ENCODE measurements at regions not wholly inside any gene's neighbourhood (a gene's known extent, or its start where the extent isn't known, plus 50 kb on each side); places are given as distances from the start of the nearest gene placed in this dataset.

DNA sequence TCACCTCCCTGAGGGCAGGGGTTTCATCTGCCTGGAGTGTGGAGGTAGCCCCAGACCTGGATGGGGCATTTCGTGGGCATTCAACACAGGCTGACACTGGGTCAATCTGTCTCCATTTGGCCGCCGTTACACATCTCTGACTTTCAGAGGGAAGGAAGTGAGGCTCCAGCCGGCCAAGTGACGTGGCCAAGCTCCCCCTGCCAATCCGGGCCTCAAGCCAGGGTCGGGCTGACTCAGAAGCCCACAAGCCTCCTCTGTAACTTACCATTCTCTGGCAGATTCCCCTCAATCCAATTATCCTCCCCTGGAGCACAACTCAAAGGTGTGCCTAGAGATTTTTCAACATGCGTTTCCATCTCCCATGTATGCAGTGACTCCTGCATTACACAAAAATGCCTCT, 227.6 kb downstream of the KLF13 start:
- DNase-seq (ENCODE audit: low read depth in 2 of 2): no peak

DNA sequence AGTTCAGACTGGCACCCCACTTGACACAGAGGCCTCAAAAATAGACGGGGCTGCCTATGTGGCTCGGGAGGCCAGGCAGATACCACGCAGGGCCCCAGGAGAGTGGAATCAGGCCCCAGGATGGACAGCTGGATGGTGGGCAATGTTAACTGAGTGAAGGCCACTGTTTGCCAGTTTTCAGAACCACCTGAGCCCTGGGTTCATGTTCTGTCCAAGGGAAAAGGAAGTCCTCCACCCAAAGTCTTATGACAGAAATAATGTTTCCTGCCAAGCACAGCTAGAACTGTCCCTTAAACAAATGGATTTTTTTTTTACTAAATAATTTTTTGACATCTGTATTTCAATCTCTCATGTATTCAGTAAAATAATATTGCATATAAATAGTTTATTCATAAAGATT, 228.4 kb downstream of the KLF13 start:
- no peak for DNase-seq (ENCODE audit: low read depth in 2 of 2)

DNA sequence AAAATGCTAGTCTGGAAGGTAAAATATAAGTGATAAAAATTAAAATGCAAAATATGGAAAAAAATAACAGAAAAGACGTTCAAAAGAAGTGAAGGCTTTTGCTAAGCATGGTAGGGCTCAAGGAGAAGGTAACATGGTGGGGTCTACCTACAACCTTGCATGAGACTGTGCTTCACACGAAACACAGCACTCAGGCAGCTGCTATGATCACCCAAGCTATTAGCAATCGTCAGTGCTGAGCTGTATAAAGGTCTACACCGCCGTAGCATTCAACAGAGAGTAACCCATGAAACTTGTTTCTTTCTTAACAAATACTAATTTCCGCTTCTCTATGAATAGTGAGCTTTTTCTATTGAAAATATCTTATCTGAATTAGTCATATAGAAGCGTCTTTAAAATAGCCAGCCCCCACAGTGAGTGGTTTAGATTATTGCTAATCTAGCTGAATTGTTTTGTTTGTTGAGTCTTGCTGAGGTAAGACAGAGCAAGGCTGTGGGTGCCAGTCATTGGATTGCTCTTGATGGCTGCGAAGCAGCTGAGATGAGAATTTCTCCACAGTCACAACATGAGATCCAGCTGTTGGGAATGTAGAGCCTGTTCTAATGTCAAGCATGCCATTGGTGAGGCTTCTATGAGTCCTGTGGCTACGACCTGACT, 230.0 kb downstream of the KLF13 start:
- DNase-seq (ENCODE audit: low read depth in 2 of 2): no peak

DNA sequence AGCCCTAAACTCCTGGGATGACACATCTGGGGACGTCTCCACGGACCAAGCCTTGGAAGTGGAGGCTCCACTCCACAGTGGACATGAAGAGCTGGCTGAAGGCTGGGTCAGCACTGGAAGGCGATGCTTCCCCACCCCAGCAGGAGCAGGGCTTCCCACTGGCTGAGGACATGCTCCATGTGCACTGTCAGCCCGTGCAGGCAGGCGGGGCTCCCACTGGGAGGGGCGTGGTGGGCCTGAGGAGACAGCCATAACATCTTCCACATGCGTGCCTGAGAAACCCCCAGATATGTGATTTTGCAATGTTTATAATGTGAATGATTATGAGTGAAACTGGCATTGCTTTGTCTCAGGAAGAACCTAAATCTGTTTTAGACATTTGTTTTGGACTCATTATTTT, 231.3 kb downstream of the KLF13 start:
- no peak for DNase-seq (ENCODE audit: low read depth in 2 of 2)

DNA sequence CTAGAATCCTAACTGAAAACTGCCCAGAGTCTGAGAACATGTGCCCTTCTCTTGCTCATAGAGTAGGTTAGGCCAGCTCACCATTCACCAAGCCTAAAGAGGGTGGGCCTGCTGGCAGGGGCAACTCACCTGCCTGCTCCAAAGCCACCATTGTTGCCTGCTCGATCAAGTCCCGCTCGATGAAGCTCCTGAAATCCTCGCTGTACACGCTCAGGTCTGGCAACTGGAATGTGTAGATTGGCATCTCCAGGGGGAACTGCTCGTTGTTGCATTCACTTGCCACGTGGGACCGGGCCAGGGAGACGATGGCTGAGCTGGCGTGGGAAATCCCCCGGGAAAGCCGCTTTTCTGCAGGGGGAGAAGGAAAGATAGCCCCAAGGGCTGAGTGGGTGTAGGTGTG, 232.2 kb downstream of the KLF13 start:
- DNase-seq (ENCODE audit: low read depth in 2 of 2): no peak

DNA sequence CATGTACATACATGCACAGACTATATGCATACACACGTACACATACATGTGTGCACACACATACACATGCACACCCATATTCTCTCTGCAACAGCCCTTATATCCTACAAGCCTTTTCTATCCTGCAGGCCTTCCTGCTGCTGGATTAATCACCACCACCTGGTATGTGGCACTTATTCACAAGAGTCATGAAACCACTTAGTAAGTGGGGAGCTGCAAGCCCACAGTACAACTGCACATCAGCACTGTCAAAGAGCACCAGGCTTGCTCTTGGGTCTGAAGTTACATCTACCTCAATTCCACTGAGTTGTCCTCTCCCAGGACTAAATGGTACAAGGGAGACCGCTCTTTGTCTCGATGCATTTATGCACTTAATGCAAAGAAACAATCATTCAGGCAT, 233.2 kb downstream of the KLF13 start:
- no peak for DNase-seq (ENCODE audit: low read depth in 2 of 2)

DNA sequence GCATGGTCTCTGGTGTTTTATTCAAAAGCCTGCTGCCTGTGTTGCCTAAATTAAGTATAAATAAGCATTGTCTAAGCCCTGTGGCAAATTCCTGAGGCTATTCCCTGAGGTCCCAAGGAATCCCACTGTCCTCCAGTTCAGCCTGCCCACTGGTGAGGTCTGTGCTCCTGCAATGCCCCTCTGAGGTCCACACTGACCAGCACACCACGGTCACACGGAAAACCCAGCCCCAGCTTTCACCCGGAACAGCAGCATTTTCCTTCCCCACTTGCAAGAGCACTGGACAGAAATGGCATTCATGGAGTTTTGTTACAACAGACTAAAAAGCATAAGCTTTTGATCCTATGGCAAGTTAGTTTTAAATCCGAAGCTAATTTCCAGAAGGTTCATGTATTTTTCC, 234.0 kb downstream of the KLF13 start:
- no peak for DNase-seq (ENCODE audit: low read depth in 2 of 2)

DNA sequence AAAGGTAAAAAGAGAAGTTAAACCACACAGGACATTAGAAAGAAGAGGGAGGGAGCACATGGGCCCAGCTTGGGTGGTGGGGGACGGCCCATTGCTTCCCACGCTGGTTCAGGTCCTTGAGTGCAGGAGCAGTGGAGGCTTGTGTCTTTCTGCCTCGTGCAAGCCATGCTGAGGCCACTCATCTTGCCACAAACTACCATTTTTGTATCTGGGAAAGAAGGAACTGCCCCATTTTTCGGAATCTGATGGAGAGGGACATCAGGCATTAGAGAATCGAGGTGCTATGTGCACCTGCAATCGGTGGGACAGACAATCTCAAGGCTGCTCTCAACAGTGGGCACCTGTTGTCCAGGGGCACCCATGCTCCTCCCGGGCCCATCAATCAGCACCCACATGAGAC, 234.5 kb downstream of the KLF13 start:
- no peak for DNase-seq (ENCODE audit: low read depth in 2 of 2)

DNA sequence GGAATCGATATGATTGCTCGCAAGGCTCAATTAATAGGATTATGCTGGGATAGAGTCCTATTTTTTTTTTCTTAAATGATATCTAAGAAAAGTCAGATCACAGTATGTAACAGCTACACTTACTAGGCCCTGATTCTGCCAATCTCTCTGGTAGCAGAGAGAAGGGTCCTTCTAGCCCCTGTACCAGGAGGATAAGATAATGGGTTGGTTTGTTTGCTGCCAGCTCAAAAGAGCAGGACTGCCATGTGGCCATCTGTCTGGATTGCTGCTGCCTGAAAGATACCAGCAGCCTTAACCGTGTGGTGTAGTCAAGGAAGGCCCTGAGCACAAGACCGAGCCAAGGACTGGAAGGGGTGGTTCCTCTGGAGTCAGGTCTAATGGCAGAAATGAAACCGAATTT, 236.4 kb downstream of the KLF13 start:
- DNase-seq (ENCODE audit: low read depth in 2 of 2): no peak

DNA sequence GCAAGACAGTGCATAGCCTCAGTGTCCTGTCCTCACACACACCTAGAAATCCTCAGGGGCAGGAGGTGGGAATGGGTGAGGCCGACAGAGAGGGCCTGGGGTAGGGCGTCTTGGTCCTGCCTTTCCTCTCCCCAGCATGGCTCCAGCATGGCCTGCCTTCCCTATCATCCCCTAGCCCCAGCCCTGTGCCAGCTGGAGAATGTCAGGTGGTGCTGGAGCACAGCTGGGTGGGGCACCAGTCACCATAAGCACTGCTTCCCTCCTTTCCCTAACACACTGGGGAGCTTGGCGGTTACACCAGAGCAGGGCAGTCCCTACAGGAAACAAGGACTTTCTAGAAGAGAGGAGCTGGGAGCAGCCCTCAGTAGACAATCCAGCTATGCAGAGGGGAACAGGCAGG, 236.8 kb downstream of the KLF13 start:
- DNase-seq (ENCODE audit: low read depth in 2 of 2): no peak

DNA sequence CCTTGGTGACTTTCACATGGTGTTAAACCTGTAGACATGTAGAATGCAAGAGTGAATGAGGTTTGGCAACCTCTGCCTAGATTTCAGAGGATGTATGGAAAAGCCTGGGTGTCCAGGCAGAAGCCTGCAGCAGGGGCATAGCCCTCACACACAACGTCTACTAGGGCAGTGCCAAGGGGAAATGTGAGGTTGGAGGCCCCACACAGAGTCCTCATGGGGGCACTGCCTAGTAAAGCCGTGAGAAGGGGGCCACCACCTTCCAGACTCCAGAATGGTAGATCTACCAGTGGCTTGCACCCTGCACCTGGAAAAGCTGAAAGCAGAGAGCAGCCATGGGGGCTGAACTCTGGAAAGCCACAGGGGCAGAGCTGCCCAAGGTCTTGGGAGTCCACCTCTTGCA, 241.2 kb downstream of the KLF13 start:
- no peak for DNase-seq (ENCODE audit: low read depth in 2 of 2)

DNA sequence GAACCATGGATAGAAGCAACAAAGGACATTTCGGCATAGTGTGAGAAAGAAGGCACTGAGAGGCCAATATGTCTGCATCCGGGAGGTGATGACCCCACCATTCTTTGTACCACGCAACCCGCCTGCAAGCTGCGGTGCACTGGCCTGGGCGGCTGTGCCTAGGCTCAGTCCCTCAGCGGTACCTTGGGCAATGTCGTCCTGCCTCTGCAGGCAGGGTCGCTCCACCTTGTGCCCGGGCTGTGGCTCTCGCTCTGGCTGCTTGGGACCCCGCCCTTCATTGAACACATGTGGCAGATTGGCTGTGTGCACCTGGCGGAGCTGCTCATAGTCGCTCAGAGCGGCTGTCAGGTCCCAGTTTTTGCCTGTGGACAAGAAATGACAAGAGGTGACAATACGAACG, 243.2 kb downstream of the KLF13 start:
- DNase-seq (ENCODE audit: low read depth in 2 of 2): no peak

DNA sequence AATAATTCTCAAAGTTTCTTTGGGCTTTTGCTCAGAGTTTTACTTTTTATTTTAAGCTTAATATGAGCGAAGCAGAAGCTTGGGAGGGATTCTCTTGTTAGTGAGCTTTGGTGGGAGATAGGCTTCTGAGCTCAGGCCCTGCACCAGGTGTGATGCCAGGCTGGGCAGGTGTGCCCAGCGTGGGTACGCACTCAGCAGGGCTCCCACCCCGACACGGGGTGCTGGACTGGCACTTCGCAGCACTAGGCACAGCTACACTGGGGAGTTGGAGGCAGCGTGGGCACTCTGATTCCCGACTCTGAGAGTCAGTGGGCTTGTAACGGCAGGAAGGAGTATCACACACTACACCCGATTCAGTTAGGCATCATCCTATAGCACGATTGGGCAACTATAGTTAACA, 244.0 kb downstream of the KLF13 start:
- no peak for DNase-seq (ENCODE audit: low read depth in 2 of 2)

DNA sequence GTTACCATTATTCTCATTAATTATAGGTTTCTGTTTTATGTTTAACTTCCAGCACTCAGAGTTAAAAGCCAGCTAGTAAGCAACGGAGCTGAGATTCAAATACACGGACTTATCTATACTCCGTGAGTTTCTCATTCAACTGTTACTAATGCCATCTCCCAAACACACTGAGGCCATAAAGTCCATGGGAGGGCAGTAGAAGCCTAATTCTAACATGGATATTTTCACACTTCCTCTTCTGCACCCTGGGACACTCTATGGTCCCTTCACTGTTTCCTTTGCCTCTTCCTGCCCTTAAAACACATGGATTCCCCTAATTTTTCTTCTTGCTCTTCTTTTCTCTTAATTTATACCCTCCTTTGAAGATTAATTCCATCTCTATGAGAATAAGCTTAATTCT, 245.0 kb downstream of the KLF13 start:
- DNase-seq (ENCODE audit: low read depth in 2 of 2): no peak

DNA sequence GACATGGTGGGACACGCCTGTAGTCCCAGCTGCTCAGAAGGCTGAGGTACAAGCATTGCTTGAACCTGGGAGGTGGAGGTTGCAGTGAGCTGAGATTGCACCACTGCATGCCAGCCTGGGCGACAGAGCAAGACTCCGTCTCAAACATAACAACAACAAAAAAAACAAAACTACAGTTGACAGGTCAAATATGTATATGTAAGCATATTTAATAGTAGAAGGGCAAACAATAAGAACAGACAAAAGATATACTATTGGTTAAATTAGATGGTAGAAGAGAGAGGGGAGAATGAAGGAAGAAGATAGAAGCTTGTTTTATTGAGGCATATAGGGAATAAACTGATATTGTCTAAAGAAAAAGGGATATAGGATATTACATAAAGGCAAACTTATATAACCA, 247.1 kb downstream of the KLF13 start:
- DNase-seq (ENCODE audit: low read depth in 2 of 2): no peak

DNA sequence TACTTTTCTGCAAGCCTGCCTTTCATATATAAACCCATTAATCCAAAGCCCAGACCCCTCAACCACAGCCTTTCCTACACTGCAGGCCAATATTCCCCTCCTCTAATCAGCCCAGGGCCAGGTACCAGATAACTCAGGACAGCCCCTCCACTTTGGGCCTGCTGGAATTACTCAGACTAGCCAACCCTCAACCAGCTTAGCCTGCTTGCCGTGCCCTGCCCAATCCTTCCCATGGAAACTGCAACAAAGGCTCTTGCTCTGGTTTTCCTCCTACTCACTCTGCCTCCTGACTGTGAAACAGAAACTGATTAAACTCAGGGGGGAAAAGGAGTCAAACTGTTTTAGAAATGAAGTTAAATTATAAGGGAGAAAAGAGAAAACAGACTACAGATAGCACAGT, 248.1 kb downstream of the KLF13 start:
- no peak for DNase-seq (ENCODE audit: low read depth in 2 of 2)

DNA sequence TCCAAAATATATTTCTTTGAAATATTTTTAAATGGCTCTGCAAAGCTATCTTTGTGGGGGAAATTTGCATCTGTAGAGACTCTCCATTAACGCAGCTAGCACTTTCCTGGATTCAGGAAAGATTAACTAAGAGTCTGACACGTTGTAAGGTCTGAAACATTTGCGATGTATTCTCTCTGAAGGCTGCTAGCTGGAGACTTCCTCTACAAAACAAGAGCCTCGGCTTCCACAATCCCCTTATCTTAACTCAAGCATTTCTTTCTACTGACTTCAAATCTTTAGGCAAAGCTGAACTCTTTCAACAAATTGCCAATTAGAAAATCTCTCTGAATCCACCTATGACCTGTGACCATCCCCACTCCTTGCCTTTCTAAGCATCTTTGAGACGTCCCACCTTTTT, 250.5 kb downstream of the KLF13 start:
- DNase-seq (ENCODE audit: low read depth in 2 of 2): no peak

DNA sequence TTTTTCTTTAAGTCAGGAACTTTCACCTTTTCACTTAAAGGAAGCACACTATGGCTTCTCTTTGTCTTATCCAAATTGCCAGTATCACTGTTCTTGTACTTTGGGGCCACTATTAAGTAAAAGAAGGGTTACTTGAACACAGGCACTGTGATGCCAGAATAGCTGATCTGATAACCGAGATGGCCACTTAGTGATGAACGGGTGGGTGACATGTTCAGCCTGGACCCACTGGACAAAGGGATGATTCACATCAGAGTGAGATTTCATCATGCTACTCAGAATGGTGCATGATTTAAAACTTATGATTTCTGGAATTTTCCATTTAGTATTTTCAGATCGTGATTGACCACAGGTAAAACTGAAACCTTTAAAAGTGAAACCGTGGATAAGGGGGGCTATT, 252.6 kb downstream of the KLF13 start:
- no peak for DNase-seq (ENCODE audit: low read depth in 2 of 2)

DNA sequence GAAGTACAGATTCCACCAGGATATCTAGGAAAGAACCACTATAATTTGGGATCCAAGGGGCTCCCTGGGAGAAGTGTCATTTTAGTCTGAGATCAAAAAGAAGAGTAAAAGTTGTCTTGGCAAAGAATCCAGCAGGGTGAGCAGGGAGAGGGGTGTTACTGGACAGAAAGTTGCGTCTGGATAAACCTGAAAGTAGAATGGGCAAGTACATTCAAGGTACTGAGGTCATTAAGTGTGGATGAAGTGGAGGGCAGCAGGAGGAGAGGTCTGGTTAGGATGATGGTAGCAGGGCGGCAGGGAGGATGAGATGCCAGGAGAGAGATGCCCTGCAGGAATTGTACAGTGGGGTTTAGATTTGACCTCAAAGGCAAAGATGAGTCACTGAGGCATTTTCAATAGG, 253.3 kb downstream of the KLF13 start:
- DNase-seq (ENCODE audit: low read depth in 2 of 2): no peak

DNA sequence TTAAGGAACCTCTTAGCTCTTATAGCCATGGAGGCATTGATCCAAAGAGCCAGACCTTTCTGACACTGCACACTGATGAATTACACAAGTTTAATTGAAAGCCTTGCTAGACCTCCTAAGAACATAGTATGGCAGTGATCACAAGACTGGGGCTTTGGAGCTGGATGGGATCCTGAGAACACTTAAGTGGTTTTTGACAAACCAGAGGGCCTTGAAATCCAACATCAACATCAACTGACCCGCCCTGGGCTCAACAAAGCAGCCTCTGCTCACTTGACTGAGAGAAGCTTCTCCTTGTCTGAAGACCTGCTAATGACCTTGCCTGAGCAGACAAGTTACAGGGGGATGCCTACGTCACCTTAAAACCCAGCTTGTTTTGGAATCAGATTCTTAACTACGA, 257.6 kb downstream of the KLF13 start:
- no peak for DNase-seq (ENCODE audit: low read depth in 2 of 2)

DNA sequence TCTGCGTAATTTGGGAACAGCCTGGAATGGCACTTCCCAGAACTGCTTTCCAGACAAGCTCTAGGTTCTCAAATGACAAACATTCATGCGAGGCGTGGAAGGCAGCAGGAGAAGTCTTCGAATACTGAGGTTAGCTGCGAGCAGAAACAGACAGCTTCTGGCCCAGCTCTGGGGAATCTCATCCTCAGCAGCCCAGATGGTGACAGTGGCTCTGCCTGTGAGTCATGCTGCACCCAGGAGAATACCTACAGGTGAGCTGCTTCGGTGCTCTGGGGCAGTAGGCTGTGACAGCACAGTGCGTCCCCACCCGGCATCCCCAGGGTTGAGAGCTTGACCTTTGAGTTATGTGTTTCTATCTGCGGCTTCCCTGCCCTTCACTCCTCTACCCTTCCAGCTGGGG, 258.6 kb downstream of the KLF13 start:
- no peak for DNase-seq (ENCODE audit: low read depth in 2 of 2)

DNA sequence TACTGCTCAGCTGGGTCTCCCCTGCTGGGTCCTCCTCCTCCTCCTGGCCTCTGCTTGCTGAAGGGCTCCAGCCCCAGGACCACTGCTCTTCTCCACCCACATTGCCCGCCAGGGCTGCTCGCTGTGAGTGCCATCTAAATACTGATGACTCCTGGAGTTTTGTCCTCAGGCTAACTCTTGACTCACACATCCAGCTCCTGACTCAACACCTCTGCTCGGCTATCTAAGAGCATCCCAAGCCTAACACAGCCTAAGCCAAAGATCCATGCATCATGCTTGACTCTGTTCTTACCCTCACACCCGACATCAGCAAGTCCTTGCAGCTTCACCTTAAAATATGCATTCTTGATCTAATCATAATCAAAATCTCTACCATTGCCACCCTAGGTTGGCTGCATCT, 260.2 kb downstream of the KLF13 start:
- DNase-seq (ENCODE audit: low read depth in 2 of 2): no peak

DNA sequence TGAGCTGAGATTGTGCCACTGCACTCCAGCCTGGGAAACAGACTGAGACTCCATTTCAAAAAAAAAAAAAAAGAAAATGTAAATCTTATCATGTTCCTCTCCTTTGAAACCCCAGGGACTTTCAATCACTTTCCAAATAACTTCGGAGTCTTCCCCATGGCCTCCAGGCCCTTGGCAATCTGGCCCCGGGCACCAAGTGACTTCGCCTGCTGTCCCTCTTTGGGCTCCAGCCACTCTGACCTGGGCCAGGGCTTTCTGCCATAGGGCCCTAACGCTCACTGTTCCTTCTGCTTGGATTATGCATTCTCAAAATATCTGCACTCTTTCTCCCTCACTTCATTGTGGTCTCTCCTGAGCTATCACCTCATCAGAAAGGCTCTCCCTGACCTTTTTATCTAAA, 260.9 kb downstream of the KLF13 start:
- no peak for DNase-seq (ENCODE audit: low read depth in 2 of 2)

DNA sequence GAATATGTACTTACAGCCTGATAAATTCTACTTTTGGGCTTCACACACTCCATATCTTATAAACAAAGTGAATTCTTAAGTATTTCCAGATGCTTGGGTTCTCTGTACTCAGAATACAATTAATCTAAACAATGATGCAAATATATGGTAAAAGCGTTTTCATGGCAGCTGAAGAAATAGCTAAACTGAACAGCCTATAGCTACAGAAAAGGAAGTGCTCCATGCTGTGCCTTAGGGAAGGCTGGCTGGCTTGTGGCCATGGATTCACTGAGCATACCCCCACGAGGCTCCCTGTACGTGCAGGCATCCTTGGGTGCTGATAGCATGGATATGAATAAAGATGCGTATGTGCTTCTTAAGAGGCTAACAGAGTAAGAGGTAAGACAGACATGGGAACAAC, 264.0 kb downstream of the KLF13 start:
- no peak for DNase-seq (ENCODE audit: low read depth in 2 of 2)

DNA sequence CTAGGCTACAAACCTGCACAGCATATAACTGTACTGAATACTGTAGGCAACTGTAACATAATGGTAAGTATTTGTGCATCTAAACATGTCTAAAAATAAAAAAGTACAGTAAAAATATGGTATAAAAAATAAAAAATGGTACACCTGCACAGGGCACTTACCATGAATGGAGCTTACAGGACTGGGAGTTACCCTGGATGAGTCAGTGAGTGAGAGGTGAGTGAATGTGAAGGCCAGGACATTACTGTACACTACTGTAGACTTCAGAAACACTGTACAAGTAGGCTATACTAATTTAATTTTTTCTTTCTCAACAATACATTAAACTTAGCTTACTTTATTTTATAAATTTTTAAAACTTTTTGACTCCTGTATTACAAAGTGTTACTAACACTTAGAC, 265.3 kb downstream of the KLF13 start:
- no peak for DNase-seq (ENCODE audit: low read depth in 2 of 2)
